GM18520 (cell line): ENCODE measurements at regions not wholly inside any gene's neighbourhood (a gene's known extent, or its start where the extent isn't known, plus 50 kb on each side); places are given as distances from the start of the nearest gene placed in this dataset.

ENCODE experiments used
- ATAC-seq: cut with Tn5 transposase; IDR thresholded peaks from one replicate; pipeline ENCODE4 v1.9.1; 2021; ENCODE audit not compliant: unreplicated experiment

DNA sequence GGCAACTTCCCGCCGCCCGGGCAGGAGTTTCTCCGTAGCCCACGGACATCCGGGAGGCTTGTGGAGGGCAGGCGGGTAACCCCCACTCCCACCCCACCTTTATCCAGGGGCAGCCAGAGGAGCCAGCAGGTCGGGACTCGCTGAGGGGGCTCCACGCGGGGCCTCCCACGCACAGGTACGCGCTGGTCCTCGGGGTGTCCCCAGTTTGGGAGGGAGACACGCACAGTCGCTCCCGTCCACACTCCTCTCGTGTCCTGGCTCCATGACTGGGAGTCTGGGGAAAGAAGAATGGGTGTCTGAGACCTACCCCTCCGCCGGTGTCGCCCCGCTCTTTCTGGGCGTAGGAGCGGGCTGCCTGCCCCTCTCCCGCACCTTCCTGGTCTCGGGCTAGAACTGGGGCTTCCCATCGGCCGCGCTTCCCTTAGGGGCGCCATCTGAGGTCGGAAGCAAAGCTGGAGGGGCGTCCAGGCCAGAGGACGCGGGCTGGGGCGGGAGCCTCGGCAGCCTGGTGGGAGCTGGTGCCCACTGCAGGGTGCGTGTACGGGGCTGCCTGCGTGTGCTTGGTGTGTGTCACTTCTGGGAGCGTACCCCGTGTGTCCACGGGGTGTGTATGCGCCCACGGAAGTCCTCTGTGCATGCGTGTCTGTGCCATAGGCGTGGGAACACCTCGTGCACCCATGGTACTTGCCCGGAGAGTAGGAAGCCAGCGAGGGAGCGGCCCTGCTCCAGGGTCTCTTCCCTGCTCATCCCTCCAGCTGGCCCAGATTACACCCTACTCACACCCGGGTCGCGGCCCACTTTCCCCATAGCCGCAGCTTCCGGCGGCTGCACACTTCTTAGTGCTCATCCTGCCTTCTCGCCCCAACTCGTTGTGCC lies 73.0 kb upstream of the LEP start:
- ATAC-seq: no peak

DNA sequence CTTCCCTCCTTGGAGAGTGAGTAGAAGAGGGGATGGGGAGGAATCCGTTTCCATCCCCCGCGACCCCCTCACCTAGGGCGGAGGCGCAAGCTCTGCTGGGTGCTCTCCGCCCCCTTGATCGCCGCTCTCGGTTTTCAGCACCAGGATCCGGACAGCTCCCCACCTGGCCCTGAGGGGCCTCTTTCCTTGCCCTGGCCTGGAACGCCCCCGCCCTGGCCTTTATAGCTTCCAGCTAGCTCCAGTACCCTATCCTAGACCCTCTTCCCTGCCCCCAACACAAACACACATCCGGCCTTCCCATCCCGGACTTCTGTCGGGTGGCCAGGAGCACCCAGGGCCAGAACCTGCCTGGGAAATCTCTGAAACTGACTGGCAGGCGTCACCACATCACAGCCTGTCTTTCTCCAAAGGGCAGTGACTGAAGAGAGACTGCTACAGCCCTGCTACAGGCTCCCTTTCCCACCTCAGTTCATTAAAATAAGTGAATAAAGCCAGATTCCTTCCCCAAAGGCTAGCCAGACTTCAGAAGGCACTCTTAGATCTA lies 72.3 kb upstream of the LEP start:
- no peak for ATAC-seq

DNA sequence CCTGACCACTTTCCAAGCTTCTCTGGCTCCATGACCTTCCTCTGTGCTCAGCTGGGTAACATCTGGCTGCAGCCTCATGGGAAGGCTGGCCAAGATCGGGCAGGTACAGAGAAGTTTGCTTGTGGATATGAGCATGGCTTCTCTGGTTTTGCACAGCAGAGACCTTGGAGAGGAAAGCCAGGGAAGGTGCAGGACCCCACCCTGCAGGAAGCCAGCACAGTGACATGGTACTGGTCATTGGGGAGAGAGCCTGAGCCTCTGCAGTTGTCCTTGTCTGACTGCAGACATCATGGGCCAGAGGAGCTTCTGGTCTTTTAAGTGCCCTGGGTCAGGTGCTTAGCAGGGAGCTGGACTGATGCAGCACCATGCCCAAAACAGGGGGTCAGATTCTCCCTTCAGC lies 70.6 kb upstream of the LEP start:
- ATAC-seq: no peak

DNA sequence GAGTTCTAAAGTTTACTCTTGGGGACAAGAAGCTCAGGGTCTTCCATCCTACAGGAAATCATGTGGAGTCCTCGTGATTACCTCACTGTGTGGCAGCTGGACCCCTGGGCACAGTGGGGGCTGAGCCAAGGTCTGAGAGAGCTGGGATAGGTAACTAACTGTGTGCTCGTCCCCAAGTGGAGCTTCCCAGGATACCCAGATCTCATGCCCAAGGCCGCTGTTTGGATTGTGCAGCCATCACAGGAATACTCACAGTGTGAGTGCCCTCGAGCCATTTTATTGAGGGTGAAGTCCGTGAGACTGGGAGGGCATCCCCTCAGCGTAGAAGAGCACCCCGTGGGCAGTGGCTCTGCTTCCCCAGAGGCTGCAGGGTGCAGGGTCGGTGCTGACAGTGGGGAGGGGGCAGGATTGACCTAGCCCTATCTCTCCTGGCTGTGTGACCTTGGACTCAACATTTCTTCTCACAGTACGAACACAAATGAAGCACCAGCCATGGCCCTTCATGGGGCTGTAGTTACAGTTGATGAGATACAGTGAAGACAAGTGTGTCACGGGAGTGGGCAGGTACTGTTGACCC lies 69.6 kb upstream of the LEP start:
- ATAC-seq: no peak

DNA sequence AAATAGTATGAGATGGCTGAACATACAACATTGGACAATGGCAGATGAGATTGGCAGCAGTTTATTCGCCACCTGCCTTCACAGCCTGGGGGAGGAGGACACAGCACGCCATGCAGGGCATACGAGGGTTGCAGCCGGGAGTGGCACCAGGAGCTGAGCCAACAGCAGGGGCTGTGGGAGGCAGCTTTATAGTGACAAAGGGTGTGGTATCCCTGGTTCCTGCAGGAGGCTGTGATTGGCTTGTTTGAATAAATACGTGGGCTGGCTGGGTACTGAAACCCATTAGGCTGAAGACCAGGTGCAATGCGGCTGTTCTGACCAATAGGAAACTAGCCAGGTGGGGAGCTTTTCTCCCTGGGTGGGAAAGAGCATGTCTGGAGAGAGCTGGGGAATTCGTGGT lies 68.9 kb upstream of the LEP start:
- no peak for ATAC-seq

DNA sequence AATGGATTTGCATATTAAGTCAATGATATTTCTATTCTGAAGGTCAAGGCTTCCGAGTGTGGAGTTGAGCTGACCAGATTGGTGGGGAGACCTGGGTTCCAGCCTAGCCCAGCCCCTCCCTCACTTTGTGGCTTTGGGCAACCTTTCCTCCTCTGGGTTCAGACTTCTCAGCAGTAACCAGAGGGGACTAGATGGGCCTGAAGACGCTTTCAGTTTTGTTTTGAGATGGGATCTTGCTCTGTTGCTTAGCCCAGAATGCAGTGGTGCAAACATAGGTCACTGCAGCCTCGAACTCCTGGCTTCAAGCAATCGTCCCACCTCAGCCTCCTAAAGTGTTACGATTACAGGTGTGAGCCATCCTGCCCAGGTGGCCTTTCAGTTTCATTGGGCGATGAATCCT lies 68.1 kb upstream of the LEP start:
- no peak for ATAC-seq

DNA sequence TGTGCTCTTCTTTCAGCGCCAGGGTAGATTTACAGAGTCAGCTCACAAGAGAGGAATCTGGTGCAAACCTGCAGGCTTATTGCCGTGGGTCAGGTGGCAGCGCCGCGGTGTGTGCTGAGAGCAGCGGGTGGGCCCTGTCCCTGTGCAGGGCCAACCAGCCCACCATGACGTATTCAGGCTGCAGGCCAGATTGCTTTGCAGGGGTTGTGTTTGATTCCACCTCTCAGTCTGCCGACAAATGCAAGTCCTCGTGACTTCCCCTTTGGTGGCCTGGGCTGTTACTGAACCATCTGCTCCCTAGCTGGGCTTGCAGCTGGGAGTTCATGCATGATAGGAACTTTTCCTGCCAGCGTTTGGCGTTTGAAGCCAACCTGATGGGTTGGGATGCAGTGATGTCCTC lies 66.7 kb upstream of the LEP start:
- ATAC-seq: no peak

DNA sequence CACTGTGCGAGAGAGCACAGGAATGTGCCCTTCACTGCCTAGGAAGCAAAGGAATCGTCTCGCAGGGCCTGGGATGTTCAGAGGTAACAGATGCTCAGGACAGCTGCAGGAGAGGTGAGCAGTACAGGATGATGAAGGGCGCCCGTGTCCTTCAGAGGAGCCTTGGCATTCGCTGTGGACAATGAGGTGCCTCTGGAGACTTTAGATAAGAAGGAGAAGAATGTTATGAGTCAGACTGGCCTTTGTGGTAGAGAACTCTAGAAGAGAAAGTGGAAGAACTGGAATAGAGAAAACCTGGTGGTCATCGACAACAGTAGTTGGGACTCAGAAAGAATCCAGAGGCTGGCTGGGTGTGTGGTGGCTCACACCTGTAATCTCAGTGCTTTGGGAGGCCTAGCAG lies 64.4 kb upstream of the LEP start:
- ATAC-seq: no peak

DNA sequence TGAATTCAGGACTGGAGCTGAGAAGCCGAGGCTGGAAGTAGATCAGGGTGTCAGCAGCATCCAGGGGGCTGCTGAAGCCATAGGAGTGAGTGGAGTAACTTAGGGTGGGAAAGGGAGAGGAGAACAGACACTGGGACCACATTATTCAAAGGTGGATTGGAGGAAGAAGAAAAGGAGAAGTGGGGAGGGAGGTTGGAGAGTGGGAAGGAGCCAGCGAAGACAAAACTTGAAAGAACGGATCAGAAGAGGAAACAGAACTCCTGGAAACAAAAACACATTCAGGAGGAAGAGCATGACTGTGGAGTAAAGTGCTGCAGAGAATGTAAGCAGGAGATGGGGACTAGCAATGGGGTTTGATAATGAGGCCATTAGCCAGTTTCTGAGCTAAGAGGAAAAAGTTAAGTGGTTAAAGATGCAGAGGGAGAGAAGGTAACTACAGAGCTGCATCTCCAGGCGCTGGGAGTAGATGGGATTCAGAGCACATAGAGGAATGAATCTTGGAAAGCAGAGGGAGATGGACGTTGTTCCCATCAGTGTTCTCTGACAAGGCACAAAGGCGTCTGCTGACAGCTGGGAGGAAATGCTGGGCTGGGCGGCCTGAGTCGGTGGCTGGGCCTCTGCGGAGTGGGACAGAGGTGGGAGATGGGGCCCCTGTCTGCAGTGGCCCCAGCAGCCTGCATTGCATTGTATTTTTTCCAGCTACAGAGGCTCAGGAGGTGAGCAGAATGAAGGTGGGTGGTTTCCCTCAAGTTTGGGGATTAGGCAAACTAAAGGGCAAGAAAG lies 63.1 kb upstream of the LEP start:
- ATAC-seq: no peak

DNA sequence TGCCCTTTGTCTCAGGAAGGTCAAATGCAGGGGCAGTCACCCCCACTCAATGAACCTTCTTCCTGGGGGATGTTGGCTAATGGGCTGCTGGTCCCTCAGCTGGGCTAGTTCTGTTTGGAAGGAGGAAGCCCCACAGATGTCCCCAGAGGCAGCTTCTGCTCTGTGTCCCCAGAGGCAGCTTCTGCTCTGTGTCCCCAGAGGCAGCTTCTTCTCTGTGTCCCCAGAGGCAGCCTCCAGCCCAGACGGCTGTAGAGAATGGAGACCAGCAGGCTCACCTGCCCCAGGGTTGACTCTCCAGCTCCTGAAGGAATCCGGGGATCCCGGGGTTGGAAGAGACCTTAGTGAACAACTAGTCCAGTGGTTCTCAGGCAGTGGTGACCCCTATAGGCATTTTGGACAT lies 62.5 kb upstream of the LEP start:
- no peak for ATAC-seq

DNA sequence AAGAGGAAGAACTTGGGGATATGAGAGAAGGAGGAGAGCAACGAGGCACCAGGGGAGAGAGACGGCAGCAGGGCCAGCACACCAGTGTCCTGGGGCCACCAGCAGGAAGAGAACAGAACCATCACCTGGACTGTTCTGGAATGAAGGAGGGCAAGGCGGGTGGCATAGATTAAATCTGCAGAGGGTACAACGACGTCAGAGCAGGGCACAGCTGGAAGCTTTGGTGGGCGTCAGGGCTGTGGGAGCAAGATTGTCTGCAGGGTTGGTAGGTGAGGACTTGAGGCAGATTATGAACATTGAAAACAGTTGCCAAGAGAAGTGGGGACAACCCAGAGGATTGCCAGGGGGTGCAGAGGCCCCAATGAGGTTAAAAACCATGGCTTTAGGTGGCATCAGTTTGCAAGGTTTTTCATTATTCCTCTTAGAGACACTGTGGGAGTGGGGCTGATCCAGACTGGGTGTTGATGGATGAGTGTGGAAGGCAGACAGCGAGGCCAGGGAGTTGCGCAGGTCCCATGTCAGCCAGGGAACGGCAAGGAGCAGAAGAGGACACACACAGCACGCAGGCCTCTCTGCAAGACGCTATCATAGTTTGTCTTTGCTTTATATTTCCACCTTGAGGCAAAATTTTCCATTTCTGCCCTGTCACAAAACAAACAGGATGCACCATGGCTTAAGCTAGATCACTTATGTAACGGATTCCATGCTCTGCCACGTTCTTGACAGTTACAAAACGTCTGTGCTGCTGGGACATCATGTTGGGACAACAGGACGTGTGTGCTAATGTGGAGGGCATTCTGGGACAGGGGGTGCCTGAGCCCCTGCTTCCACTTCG lies 52.5 kb upstream of the LEP start:
- ATAC-seq: no peak

DNA sequence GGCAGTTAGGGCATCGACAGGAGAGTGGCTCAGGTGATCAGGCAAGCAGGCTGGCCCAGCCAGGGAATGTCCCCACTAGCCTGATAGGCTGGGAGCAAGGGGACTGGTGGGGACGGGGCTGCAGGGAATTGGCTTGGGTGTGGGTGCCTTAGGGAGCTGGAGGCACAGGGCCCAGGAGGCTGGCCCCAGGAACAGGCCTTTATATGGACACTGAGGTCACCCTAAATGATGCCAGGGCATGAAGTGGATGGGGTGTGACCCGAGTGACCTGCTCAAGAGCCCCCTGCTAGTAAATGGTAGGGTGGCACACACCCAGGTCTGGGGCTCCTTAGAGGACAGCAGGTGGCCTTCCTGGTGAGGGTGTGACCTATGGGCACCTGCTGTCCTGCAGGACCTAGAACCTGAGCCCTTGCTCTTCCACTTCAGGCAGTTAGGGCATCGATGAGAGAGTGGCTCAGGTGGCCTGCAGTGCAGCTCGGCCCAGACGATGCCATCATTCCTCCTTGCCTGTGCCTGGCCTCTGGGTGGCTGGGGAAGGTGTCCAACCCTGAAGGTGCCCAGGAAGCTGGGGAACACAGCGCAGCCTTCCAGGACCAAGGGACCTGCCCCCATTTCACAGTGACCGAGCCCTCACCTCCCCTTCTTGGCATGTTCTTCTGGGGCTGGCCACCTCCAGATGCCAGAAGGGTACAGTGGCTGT lies 51.7 kb upstream of the LEP start:
- ATAC-seq: no peak

DNA sequence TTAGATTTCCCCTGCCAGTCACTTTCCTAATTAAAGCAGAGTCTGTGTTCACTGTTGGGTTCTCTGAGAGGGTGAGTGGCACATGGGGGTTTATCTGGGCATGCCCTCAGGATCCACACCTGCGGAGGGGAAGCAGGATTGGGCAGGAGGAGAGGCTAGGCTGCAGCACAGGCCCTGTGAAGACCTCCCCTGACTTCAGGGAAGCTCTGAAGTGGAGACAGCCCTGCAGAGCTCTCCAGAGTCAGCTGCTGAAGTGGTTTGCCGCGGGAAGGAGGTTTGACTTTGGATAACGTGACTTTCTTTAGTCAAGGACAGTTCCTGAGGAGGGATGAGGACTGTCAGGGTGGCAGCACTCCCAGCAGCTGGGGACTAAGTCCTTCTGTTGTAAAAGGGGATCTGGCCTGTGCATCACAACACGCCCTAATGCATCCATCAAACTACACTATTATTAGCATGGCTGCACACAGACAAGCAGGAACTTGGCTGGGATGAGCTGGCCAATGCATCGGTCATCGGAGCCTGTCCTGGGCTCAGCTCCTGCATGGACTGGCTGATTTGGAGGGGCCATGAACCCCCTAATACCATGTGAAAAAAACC lies 50.9 kb upstream of the LEP start:
- ATAC-seq: no peak

DNA sequence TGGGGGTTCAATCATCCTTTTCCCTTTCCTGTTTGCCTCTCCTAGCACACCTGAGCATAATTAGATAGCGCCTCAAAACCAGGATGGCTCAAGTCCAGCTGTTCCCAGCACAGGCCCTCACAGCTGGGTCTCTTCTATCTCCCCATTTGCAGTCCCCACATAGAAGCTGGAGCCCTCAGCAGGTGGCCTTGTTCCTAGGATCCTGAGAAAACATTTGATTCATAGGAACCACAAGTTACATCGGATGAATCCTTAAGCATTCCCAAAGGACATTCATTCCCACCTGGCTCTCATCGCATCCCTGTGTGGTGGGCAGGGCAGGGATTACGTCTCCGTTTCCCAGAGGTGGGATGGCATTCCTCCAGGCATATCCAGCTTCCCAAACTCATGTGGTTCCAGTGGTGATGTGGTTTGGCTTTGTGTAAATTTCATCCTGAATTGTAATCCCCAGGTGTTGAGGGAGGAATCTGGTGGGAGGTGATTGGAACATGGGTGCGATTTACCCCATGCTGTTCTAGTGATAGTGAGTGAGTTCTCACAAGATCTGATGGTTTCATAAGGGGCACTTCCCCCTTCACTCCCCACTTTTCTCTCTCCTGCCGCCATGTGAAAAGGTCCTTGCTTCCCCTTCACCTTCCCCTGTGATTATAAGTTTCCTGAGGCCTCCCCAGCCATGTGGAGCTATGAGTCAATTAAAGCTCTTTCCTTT lies 49.8 kb upstream of the LEP start:
- ATAC-seq: no peak
